ENCODE measurements at regions not wholly inside any gene's neighbourhood (a gene's known extent, or its start where the extent isn't known, plus 50 kb on each side); places are given as distances from the start of the nearest gene placed in this dataset.

- no peak for DNase-seq
Measured at GRCh38 chr10:123421461-123421860, 244.7 kb upstream of the GPR26 start.

- no peak for DNase-seq
Measured at GRCh38 chr10:123422261-123422660, 243.9 kb upstream of the GPR26 start.

GRCh38 chr10:123424537-123424936 lies 241.6 kb upstream of the GPR26 start:
- DNase-seq: no peak

GRCh38 chr10:123425680-123426079 lies 240.5 kb upstream of the GPR26 start:
- no peak for DNase-seq

- no peak for DNase-seq
Measured at GRCh38 chr10:123427165-123427786, 238.9 kb upstream of the GPR26 start.

- DNase-seq: no peak
Measured at GRCh38 chr10:123428391-123428790, 237.8 kb upstream of the GPR26 start.

GRCh38 chr10:123429706-123430221 lies 236.4 kb upstream of the GPR26 start:
- no peak for DNase-seq

- DNase-seq: no peak
Measured at GRCh38 chr10:123433539-123433938, 232.6 kb upstream of the GPR26 start.

- no peak for DNase-seq
Measured at GRCh38 chr10:123434435-123435039, 231.6 kb upstream of the GPR26 start.

GRCh38 chr10:123442901-123443300 lies 223.3 kb upstream of the GPR26 start:
- DNase-seq: no peak

GRCh38 chr10:123443924-123444323 lies 222.2 kb upstream of the GPR26 start:
- no peak for DNase-seq

- no peak for DNase-seq
Measured at GRCh38 chr10:123445261-123445775, 220.8 kb upstream of the GPR26 start.

- DNase-seq: no peak
Measured at GRCh38 chr10:123446449-123447156, 219.6 kb upstream of the GPR26 start.

GRCh38 chr10:123449234-123449962 lies 216.8 kb upstream of the GPR26 start:
- DNase-seq: no peak

- DNase-seq: no peak
Measured at GRCh38 chr10:123450956-123451605, 215.1 kb upstream of the GPR26 start.

- DNase-seq: no peak
Measured at GRCh38 chr10:123451618-123452245, 214.4 kb upstream of the GPR26 start.

GRCh38 chr10:123454987-123455386 lies 211.2 kb upstream of the GPR26 start:
- no peak for DNase-seq

GRCh38 chr10:123455861-123456260 lies 210.3 kb upstream of the GPR26 start:
- no peak for DNase-seq

- DNase-seq: no peak
Measured at GRCh38 chr10:123458933-123459332, 207.2 kb upstream of the GPR26 start.

GRCh38 chr10:123459371-123460091 lies 206.6 kb upstream of the GPR26 start:
- no peak for DNase-seq

- no peak for DNase-seq
Measured at GRCh38 chr10:123462246-123462645, 203.9 kb upstream of the GPR26 start.
